ENCODE measurements at regions not wholly inside any gene's neighbourhood (a gene's known extent, or its start where the extent isn't known, plus 50 kb on each side); places are given as distances from the start of the nearest gene placed in this dataset.

GRCh38 chr7:110591341-110591740, 499.6 kb upstream of the LRRN3 start (continued):
- no peak for TF ChIP-seq REST (IDR thresholded peaks at IDR 0.05)
- no peak for TF ChIP-seq FOXA1 (IDR thresholded peaks at IDR 0.05)
- TF ChIP-seq FOXA2 (IDR thresholded peaks at IDR 0.05) = no peak
- TF ChIP-seq RXRA (IDR thresholded peaks at IDR 0.05) = no peak
- TF ChIP-seq HNF4G (IDR thresholded peaks at IDR 0.05) = no peak
- TF ChIP-seq TAF1 (conservative IDR thresholded peaks at IDR 0.05) = no peak
- TF ChIP-seq EGR1 (IDR thresholded peaks at IDR 0.05; ENCODE audit: low read depth in 2 of 2) = no peak
- no peak for TF ChIP-seq SP1 (IDR thresholded peaks at IDR 0.05)
- no peak for TF ChIP-seq NR2F2 (IDR thresholded peaks at IDR 0.05)
- TF ChIP-seq YY1 (IDR thresholded peaks at IDR 0.05) = no peak
- TF ChIP-seq JUND (IDR thresholded peaks at IDR 0.05) = no peak

- no peak for DNase-seq (ENCODE audit: low spot score)
- Histone ChIP-seq H3K9me3 (ENCODE audit: control insufficient read depth in 4 of 4, low read length in 3 of 4) (no peaks in the 10 kb centered on the region), H3K4me3 (ENCODE audit: low read depth in 1 of 3, low read length in 3 of 3) (no peak overlapping the region), H3K27ac (ENCODE audit: low read depth in 1 of 2, low read length in 2 of 2) (no peak overlapping the region), H3K9ac (ENCODE audit: low read depth in 1 of 2, low read length in 2 of 2) (no peak overlapping the region), H3K27me3 (ENCODE audit: control insufficient read depth in 4 of 4, insufficient read depth in 4 of 4, low read length in 3 of 4) (no peaks in the 10 kb centered on the region), H3K4me1 (ENCODE audit: control insufficient read depth in 4 of 4, insufficient read depth in 4 of 4, low read length in 3 of 4) (no peaks in the 10 kb centered on the region), H3K36me3 (ENCODE audit: control insufficient read depth in 4 of 4, insufficient read depth in 3 of 4, low read depth in 1 of 4, low read length in 3 of 4) (no peaks in the 10 kb centered on the region)
- 28% methylated on average over 1 of the region's 1 CpG for WGBS
- TF ChIP-seq CTCF (IDR thresholded peaks at IDR 0.05; ENCODE audit: low read depth, low read length, missing input control) (no peak), RAD21 (IDR thresholded peaks at IDR 0.05) (no peak), REST (IDR thresholded peaks at IDR 0.05) (no peak)
Observed at GRCh38 chr7:110592557-110592956, 498.4 kb upstream of the LRRN3 start.

GRCh38 chr7:110593355-110593754, 497.6 kb upstream of the LRRN3 start:
- no peak overlapping the region for H3K27ac ChIP-seq (ENCODE audit: low read depth in 1 of 2, low read length in 2 of 2)
- WGBS = 94% methylated on average over 1 of the region's 1 CpG
- no peaks in the 10 kb centered on the region for H3K36me3 ChIP-seq (ENCODE audit: control insufficient read depth in 4 of 4, insufficient read depth in 3 of 4, low read depth in 1 of 4, low read length in 3 of 4)
- no peaks in the 10 kb centered on the region for H3K27me3 ChIP-seq (ENCODE audit: control insufficient read depth in 4 of 4, insufficient read depth in 4 of 4, low read length in 3 of 4)
- no peaks in the 10 kb centered on the region for H3K4me1 ChIP-seq (ENCODE audit: control insufficient read depth in 4 of 4, insufficient read depth in 4 of 4, low read length in 3 of 4)
- DNase-seq (ENCODE audit: low spot score) = no peak
- no peaks in the 10 kb centered on the region for H3K9me3 ChIP-seq (ENCODE audit: control insufficient read depth in 4 of 4, low read length in 3 of 4)
- no peak overlapping the region for H3K9ac ChIP-seq (ENCODE audit: low read depth in 1 of 2, low read length in 2 of 2)
- H3K4me3 ChIP-seq (ENCODE audit: low read depth in 1 of 3, low read length in 3 of 3) = no peak overlapping the region
- no peak for TF ChIP-seq NR2F2 (IDR thresholded peaks at IDR 0.05)
- TF ChIP-seq HNF4A (conservative IDR thresholded peaks at IDR 0.05) = no peak
- no peak for TF ChIP-seq YY1 (IDR thresholded peaks at IDR 0.05)
- TF ChIP-seq FOXA1 (IDR thresholded peaks at IDR 0.05) = no peak
- TF ChIP-seq GABPA (IDR thresholded peaks at IDR 0.05 in 1 of 2, conservative IDR thresholded peaks at IDR 0.05 in 1 of 2) = no peak
- no peak for TF ChIP-seq ZBTB33 (IDR thresholded peaks at IDR 0.05)
- no peak for TF ChIP-seq MAX (IDR thresholded peaks at IDR 0.05)
- TF ChIP-seq SP1 (IDR thresholded peaks at IDR 0.05) = no peak
- no peak for TF ChIP-seq RAD21 (IDR thresholded peaks at IDR 0.05)

All from liver (tissue), 8 donors.